GM19467 (cell line): ENCODE measurements at regions not wholly inside any gene's neighbourhood (a gene's known extent, or its start where the extent isn't known, plus 50 kb on each side); places are given as distances from the start of the nearest gene placed in this dataset.
"Not testable (repeated sequence)": the region's sequence is repeated elsewhere in the genome, so short reads cannot be mapped to it uniquely, and the experiment has no call there.

Experiments used
- ATAC-seq: cut with Tn5 transposase; IDR thresholded peaks from one replicate; pipeline ENCODE4 v1.9.1; 2021; ENCODE audit warnings: mild to moderate bottlenecking, moderate library complexity; ENCODE audit not compliant: unreplicated experiment

DNA sequence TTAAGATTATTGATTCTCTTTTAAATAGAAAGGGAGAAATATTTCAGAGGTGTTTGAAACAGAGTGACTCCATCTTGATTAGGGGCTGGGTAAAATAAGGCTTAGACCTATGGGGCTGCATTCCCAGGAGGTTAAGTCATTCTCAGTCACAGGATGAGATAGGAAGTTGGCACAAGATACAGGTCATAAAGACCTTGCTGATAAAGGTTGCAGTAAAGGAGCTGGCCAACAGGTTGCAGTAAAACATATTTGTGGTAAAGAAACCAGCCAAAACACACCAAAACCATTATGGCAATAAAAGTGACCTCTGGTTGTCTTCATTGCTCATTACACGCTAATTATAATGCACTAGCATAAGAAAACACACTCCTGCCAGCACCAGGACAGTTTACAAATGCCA lies 165.0 kb downstream of the SPIN4 start:
- no peak for ATAC-seq

DNA sequence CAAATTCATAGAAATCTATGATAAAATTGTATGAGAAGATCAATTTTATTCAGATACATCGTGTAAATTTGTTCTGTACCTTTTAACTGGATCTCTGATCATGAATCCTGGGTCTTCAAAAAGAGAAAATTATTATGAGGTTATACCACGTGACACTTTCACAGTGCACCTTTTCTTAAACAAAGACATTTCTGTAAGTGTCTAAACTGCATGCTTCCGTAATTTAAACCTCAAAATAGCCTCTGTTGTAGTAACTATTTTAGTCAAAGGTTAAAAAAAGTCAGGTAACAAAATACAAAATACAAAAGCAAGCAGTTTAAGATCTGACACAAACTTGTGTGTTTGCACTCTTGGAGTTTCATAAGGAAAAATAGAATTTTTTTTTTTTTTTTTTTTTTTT lies 171.3 kb downstream of the SPIN4 start:
- ATAC-seq = not testable (repeated sequence)

DNA sequence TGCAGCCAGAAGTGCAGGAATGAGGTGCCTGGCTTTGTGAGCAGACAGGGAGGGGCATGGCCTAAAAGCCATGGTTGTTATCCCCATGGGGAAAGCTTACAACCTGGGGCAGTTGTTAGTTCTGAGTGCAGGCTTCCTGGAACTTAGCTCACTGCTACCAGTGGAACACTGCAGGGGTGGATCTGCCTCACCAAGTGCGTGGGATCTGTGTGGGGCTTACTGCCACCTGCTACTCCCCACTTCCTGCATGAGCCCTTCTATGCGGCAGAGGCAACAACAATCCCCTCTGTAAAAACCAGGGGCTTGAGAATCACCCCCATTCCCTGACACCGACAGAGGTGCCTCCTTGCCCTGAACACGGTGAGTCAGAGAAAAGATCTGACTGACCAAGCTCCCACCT lies 174.6 kb downstream of the SPIN4 start:
- ATAC-seq = not testable (repeated sequence)

- not testable (repeated sequence) for ATAC-seq
Observed at GRCh38 chrX:63173841-63174718, 177.1 kb downstream of the SPIN4 start.

- ATAC-seq = not testable (repeated sequence)
Observed at GRCh38 chrX:63169416-63169815, 181.7 kb downstream of the SPIN4 start.

DNA sequence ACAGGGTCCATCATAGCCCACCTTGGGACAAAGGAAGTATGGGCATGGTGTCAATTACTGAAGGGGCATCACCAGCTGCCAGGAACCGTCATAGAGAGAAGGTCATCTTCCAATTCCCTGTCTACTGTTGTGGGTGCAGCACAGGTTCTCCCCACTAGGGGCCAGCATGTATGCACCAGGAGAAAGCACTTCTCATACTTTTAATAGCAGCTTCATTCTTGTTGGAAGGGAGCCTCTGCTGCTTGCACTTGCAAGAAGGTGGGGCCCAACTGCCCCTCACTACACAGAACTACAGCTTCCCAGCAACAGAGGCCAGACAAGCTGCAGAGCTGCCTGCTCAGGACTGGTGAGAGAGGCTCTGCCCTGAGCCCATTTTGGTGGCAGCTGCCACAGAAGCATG lies 182.2 kb downstream of the SPIN4 start:
- not testable (repeated sequence) for ATAC-seq

DNA sequence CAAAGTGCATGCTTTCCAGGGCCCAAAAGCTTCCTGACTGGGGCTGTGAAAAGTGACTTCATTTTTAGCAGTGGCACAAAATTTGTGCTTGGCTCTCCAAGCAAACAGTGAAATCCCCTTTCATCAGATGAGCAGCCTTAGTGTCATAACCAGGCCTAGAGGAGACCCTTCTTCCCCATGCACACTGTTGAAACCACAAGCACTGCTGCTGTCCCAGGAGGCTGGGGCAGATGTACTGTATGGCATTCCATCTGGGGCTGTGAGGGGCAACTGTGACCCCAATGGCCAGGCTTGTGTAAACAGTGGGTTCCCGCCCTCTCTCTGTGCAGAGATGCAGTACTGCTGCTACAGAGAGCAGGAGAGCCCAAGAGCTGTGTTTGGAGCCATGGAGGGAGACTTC lies 184.1 kb downstream of the SPIN4 start:
- ATAC-seq = not testable (repeated sequence)

GRCh38 chrX:63160994-63161393 lies 190.1 kb downstream of the SPIN4 start:
- not testable (repeated sequence) for ATAC-seq

DNA sequence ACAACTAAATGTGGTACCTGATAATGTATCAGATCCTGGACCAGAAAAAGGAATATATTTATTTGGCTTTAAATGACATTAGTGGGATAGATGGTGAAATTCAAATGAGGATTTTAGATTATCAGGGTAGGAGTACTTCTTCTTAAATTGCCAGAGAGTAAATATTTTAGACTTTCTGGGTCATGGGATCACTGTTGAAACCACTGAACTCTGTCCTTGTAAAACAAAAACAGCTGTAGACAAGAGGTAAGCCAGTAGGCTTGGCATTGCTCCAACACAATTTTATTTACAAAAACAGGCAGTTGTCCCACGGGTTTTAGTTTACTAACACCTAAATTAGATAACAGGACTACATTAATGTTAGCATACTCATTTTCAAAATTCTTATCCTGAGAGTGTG lies 190.8 kb downstream of the SPIN4 start:
- not testable (repeated sequence) for ATAC-seq

DNA sequence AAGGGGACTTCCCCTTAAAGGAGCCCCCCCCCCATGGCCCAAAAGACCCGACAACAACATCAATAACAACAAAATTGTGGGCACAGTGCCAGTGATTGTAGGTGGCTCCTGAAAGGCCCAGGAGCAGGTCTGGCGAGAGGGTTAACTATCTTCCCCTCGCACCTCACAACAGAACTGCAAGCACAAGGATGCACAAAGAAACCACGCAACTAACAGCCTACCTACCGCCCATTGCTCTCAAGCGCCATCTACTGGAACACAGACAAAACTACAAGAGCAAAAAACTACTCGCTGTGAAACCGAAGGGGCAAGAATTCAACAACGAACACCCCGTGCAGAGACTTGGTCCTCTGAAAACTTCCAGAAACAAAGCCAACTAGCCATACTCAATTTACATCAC lies 205.6 kb downstream of the SPIN4 start:
- not testable (repeated sequence) for ATAC-seq

DNA sequence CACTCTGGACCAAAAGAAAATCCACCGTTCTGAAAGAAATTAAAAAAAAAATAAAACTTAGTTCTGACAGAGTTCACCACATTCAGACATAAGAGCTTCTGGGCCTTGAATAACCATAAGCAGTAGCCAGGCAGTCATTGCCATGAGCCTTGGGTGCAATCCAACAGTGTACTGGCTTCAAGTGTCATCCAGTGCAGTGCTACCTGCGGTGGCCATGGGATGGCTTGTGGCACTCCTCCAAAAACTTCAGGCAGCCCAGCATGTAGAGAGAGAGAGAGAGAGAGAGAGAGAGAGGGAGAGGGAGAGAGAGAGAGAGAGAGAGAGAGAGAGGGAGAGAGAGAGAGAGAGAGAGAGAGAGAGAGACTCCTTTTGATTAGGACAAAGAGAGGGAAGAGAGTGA lies 208.5 kb downstream of the SPIN4 start:
- ATAC-seq = not testable (repeated sequence)

DNA sequence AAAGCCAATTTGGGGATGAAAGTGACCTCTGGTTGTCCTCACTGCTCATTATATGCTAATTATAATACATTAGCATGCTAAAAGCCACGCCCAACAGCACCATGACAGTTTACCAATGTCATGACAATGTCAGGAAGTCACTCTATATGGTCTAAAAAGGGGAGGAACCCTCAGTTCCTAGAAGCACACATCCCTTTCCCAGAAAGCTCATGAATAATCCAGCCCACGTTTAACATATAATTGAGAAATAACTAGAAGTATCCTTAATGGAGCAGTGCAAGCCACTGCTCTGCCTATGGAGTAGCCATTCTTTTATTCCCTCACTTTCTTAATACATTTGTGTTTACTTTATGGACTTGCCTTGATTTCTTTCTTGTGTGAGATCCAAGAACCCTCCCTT lies 215.3 kb downstream of the SPIN4 start:
- ATAC-seq = not testable (repeated sequence)

- peak; percentile 73 for ATAC-seq
Observed at GRCh38 chrX:63128509-63128908, 222.6 kb downstream of the SPIN4 start.

- ATAC-seq = no peak
Observed at GRCh38 chrX:63115196-63115595, 235.9 kb downstream of the SPIN4 start.

GRCh38 chrX:63101879-63102620 lies 249.1 kb downstream of the SPIN4 start:
- no peak for ATAC-seq

DNA sequence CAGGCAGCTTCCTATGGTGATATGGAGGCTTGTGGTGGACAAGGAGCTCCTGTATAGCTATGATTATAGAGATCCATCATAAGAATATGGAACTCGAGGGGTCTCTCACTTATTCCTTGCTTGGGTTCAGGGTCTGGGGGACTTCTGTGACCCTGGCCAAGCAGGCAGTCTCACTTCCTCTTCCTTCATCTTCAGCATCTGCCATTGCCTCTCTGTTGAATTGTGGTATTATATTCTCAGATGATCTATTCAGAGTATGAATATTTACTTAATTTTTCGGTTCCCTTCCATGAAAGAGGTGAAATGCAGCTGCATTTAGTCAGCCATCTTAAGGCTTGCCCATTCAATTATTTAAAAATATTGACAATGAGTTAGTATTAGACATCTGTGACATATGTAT lies 292.9 kb downstream of the SPIN4 start:
- no peak for ATAC-seq

- ATAC-seq = no peak
Observed at GRCh38 chrX:63050225-63050624, 300.9 kb downstream of the SPIN4 start.

GRCh38 chrX:63032811-63033210 lies 318.3 kb downstream of the SPIN4 start:
- no peak for ATAC-seq

GRCh38 chrX:63013549-63013948 lies 337.6 kb downstream of the SPIN4 start:
- no peak for ATAC-seq

DNA sequence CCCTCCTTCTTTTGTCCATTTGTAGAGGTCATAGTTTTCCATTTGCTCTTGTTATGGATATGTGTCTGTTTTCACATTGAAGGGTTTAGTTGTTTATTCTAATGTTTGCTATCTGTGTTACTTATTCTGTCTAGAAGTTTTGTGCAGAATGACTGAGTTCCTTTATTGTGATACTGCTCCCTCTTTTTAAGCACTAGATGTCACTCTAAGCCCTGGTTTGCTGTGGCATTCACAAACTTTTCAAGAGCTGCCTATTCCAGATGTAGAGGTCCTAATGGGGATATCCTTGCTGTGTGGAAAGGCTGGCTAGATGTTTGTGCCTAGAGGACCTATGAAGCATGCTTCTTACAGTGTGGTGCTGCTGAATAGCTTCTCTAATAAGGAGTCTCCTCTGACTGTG lies 338.6 kb downstream of the SPIN4 start:
- ATAC-seq = no peak

- ATAC-seq = not testable (repeated sequence)
Observed at GRCh38 chrX:63000196-63000595, 350.9 kb downstream of the SPIN4 start.
